ENCODE measurements at regions not wholly inside any gene's neighbourhood (a gene's known extent, or its start where the extent isn't known, plus 50 kb on each side); places are given as distances from the start of the nearest gene placed in this dataset.

DNA sequence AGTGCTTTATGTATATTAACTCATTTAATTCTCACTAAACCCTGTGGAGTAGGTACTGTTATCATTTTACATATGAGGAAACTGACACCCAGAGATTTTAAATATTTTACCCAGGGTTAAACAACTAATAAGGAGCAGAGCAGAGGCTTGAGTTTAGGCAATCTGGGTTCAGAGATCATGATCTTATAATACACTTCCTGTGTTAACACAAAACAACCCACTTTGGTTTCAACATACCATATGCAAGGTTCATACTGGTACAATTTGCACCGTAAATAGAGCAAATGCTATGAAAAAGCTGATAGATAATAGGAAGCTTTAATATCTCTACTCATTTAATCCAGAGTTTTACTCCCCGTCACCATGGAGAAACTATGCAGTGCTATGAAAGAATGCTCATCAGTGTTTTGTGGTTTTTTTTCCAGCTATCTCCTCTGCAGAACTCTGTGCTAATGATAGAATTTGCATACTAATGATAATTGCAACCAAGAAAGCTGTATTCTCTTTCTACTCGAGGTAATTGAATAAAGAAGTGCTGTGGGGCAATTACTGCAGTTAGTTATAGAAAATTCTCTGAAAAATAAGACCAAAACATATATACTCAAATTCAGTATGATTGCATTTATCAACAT, 138.8 kb upstream of the MAP9 start:
- Histone ChIP-seq H3K4me3 (ENCODE audit: insufficient read depth, low read length) (no peak overlapping the region), H3K9me3 (ENCODE audit: low read depth, low read length) (no peaks in the 10 kb centered on the region), H3K36me3 (ENCODE audit: insufficient read depth, low read length) (no peaks in the 10 kb centered on the region), H3K79me2 (ENCODE audit: insufficient read depth, low read length) (no peaks in the 10 kb centered on the region), H3K27ac (ENCODE audit: low read depth, low read length) (no peak overlapping the region), H3K4me2 (ENCODE audit: insufficient read depth, low read length) (no peak overlapping the region), H3K4me1 (ENCODE audit: insufficient read depth, low read length) (no peaks in the 10 kb centered on the region), H2AFZ (ENCODE audit: low read length) (no peak overlapping the region), H4K20me1 (ENCODE audit: insufficient read depth, low read length) (no peaks in the 10 kb centered on the region), H3K27me3 (ENCODE audit: insufficient read depth, low read length) (no peaks in the 10 kb centered on the region)
- TF ChIP-seq, protein P1, sequence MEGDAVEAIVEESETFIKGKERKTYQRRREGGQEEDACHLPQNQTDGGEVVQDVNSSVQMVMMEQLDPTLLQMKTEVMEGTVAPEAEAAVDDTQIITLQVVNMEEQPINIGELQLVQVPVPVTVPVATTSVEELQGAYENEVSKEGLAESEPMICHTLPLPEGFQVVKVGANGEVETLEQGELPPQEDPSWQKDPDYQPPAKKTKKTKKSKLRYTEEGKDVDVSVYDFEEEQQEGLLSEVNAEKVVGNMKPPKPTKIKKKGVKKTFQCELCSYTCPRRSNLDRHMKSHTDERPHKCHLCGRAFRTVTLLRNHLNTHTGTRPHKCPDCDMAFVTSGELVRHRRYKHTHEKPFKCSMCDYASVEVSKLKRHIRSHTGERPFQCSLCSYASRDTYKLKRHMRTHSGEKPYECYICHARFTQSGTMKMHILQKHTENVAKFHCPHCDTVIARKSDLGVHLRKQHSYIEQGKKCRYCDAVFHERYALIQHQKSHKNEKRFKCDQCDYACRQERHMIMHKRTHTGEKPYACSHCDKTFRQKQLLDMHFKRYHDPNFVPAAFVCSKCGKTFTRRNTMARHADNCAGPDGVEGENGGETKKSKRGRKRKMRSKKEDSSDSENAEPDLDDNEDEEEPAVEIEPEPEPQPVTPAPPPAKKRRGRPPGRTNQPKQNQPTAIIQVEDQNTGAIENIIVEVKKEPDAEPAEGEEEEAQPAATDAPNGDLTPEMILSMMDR (IDR thresholded peaks at IDR 0.05; ENCODE audit: extremely low read depth, low read depth, low read length) = no peak
- no peak for DNase-seq (ENCODE audit: insufficient read length, low spot score, missing footprints)

DNA sequence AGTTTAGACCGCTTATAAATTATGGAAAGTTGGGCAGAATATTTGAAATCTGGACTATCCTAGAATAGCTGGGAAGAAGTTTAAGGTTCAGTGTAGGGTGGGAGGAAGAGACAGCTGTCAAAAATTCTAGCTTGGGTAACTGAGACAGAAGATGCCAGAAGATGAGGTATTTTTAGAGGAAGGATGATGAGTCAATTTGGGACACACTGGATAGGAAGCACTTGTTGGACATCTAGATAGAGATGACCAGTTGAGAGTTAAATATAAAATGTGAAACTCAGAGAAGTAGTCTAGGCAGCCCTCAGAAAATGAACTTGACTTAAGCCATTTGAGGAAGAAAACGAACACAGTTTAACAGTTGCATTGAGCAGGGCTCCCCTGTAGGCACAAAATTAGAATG, 137.9 kb upstream of the MAP9 start:
- Histone ChIP-seq H3K4me3 (ENCODE audit: insufficient read depth, low read length) (no peak overlapping the region), H3K36me3 (ENCODE audit: insufficient read depth, low read length) (no peaks in the 10 kb centered on the region), H2AFZ (ENCODE audit: low read length) (no peak overlapping the region), H3K79me2 (ENCODE audit: insufficient read depth, low read length) (no peaks in the 10 kb centered on the region), H3K27me3 (ENCODE audit: insufficient read depth, low read length) (no peaks in the 10 kb centered on the region), H3K27ac (ENCODE audit: low read depth, low read length) (no peak overlapping the region), H3K4me1 (ENCODE audit: insufficient read depth, low read length) (no peaks in the 10 kb centered on the region), H3K9me3 (ENCODE audit: low read depth, low read length) (no peaks in the 10 kb centered on the region), H3K4me2 (ENCODE audit: insufficient read depth, low read length) (no peak overlapping the region), H4K20me1 (ENCODE audit: insufficient read depth, low read length) (no peaks in the 10 kb centered on the region)
- TF ChIP-seq, protein P1 (IDR thresholded peaks at IDR 0.05; ENCODE audit: extremely low read depth, low read depth, low read length) = no peak
- no peak for DNase-seq (ENCODE audit: insufficient read length, low spot score, missing footprints)

DNA sequence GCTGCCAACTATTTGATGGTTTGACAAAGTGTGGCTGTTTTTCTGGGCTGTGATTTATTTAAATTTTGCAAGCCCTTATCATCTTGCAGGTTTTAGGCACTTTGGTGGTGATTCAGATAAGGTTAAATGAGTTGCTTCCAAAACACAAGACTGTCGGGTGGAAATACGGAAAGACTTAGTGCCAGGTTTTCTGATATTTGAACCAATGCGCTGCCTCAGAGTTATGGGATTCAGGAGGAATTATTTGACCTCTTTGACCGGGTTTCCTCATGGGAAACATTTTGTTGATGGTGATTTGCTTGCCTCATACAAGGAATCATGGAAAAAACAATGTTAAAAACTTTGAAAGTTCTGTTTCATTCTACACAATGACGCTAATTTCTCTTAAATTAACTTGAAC, 136.1 kb upstream of the MAP9 start:
- Histone ChIP-seq H3K27ac (ENCODE audit: low read depth, low read length) (no peak overlapping the region), H3K36me3 (ENCODE audit: insufficient read depth, low read length) (no peaks in the 10 kb centered on the region), H3K79me2 (ENCODE audit: insufficient read depth, low read length) (no peaks in the 10 kb centered on the region), H3K4me1 (ENCODE audit: insufficient read depth, low read length) (no peaks in the 10 kb centered on the region), H3K9me3 (ENCODE audit: low read depth, low read length) (no peaks in the 10 kb centered on the region), H4K20me1 (ENCODE audit: insufficient read depth, low read length) (no peaks in the 10 kb centered on the region), H3K27me3 (ENCODE audit: insufficient read depth, low read length) (no peaks in the 10 kb centered on the region), H3K4me3 (ENCODE audit: insufficient read depth, low read length) (no peak overlapping the region), H2AFZ (ENCODE audit: low read length) (no peak overlapping the region), H3K4me2 (ENCODE audit: insufficient read depth, low read length) (no peak overlapping the region)
- no peak for DNase-seq (ENCODE audit: insufficient read length, low spot score, missing footprints)
- TF ChIP-seq, protein P1 (IDR thresholded peaks at IDR 0.05; ENCODE audit: extremely low read depth, low read depth, low read length) = no peak

DNA sequence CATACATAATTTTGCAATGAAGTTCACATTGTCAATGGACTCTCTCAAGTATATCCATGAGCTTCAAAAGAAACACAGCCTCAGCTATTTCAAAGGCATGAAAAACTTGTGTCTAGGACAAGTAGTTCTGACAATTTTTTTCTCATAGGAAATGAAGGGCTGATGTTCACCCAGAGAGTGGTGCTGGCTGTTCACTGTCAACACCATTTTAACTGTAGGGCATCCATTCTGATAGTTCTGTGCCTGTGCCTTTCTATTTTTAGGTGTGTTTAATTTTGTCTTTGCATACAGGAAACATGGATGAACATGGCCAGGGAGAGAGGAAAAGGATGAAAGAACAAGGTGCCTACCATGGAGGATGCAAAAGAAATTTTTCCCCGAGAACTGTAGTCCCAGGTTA, 135.3 kb upstream of the MAP9 start:
- TF ChIP-seq, protein P1 (IDR thresholded peaks at IDR 0.05; ENCODE audit: extremely low read depth, low read depth, low read length) = no peak
- no peak for DNase-seq (ENCODE audit: insufficient read length, low spot score, missing footprints)
- no peaks in the 10 kb centered on the region for H3K9me3 ChIP-seq (ENCODE audit: low read depth, low read length)
- no peak overlapping the region for H3K4me2 ChIP-seq (ENCODE audit: insufficient read depth, low read length)
- H3K79me2 ChIP-seq (ENCODE audit: insufficient read depth, low read length) = no peaks in the 10 kb centered on the region
- H2AFZ ChIP-seq (ENCODE audit: low read length) = no peak overlapping the region
- H3K36me3 ChIP-seq (ENCODE audit: insufficient read depth, low read length) = no peaks in the 10 kb centered on the region
- no peaks in the 10 kb centered on the region for H3K4me1 ChIP-seq (ENCODE audit: insufficient read depth, low read length)
- H3K27me3 ChIP-seq (ENCODE audit: insufficient read depth, low read length) = no peaks in the 10 kb centered on the region
- no peak overlapping the region for H3K4me3 ChIP-seq (ENCODE audit: insufficient read depth, low read length)
- H3K27ac ChIP-seq (ENCODE audit: low read depth, low read length) = no peak overlapping the region
- H4K20me1 ChIP-seq (ENCODE audit: insufficient read depth, low read length) = no peaks in the 10 kb centered on the region

Data from osteoblast (primary cell).